OCI-LY3 (cell line): ENCODE measurements at regions not wholly inside any gene's neighbourhood (a gene's known extent, or its start where the extent isn't known, plus 50 kb on each side); places are given as distances from the start of the nearest gene placed in this dataset.

Experiments
- EZH2phosphoT487 ChIP-seq: fragments of 200-600 bp; shearing (Covaris generic); IDR thresholded peaks from 2 replicates; pipeline ENCODE4 v1.6.1; 2018; ENCODE audit warnings: antibody characterized with exemption, mixed run types, low read depth
- TF ChIP-seq, protein P1 (sequence below): fragments of 200-600, 300-600 bp; sonication (generic); IDR thresholded peaks from 2 replicates; pipeline ENCODE4 v1.5.1; 2014; ENCODE audit warnings: antibody characterized with exemption, low read length, low read depth

- TF ChIP-seq, protein P1, sequence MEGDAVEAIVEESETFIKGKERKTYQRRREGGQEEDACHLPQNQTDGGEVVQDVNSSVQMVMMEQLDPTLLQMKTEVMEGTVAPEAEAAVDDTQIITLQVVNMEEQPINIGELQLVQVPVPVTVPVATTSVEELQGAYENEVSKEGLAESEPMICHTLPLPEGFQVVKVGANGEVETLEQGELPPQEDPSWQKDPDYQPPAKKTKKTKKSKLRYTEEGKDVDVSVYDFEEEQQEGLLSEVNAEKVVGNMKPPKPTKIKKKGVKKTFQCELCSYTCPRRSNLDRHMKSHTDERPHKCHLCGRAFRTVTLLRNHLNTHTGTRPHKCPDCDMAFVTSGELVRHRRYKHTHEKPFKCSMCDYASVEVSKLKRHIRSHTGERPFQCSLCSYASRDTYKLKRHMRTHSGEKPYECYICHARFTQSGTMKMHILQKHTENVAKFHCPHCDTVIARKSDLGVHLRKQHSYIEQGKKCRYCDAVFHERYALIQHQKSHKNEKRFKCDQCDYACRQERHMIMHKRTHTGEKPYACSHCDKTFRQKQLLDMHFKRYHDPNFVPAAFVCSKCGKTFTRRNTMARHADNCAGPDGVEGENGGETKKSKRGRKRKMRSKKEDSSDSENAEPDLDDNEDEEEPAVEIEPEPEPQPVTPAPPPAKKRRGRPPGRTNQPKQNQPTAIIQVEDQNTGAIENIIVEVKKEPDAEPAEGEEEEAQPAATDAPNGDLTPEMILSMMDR, result no peak
- TF ChIP-seq EZH2phosphoT487, result no peak
Observed at GRCh38 chr15:56811586-56811985, 78.3 kb upstream of the ZNF280D start.
